ENCODE measurements at regions not wholly inside any gene's neighbourhood (a gene's known extent, or its start where the extent isn't known, plus 50 kb on each side); places are given as distances from the start of the nearest gene placed in this dataset.

DNA sequence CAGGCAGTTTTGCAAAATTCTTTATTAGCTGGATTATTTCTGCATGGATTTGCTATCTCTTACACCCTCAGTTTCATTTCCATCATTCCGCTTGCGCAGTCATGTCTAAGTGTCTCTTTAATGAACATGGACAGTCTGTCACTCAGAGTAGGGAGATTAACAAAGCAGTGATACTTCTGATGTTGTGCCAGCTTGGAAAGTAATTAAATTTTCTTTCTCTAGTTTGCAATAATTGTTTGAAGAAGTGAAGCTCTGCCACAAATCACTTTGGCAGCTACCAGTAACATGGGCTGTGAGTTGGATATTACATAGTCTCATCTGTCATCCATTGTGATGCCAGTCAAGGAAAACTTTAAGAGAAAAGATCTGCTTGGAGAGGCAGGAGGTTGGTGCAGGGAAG is 324.8 kb upstream of the NWD2 start:
- TF ChIP-seq, protein P1, sequence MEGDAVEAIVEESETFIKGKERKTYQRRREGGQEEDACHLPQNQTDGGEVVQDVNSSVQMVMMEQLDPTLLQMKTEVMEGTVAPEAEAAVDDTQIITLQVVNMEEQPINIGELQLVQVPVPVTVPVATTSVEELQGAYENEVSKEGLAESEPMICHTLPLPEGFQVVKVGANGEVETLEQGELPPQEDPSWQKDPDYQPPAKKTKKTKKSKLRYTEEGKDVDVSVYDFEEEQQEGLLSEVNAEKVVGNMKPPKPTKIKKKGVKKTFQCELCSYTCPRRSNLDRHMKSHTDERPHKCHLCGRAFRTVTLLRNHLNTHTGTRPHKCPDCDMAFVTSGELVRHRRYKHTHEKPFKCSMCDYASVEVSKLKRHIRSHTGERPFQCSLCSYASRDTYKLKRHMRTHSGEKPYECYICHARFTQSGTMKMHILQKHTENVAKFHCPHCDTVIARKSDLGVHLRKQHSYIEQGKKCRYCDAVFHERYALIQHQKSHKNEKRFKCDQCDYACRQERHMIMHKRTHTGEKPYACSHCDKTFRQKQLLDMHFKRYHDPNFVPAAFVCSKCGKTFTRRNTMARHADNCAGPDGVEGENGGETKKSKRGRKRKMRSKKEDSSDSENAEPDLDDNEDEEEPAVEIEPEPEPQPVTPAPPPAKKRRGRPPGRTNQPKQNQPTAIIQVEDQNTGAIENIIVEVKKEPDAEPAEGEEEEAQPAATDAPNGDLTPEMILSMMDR (IDR thresholded peaks at IDR 0.05): no peak
- no peak for TF ChIP-seq TP53 (CRISPR knock-in tag; IDR thresholded peaks at IDR 0.05)
